Heart left ventricle (tissue), 16 donors: ENCODE measurements at regions not wholly inside any gene's neighbourhood (a gene's known extent, or its start where the extent isn't known, plus 50 kb on each side); places are given as distances from the start of the nearest gene placed in this dataset.

Experiments used
- ATAC-seq, 4 donors: fragments of 200-7000 bp; cut with Tn5 transposase; one replicate each; pipeline ENCODE4 v1.9.1; 2020 to 2022; ENCODE audit warnings: moderate library complexity in 4 of 4, mild to moderate bottlenecking in 3 of 4, moderate number of reproducible peaks in 1 of 4
- DNase-seq, 5 donors: peaks; one replicate each; pipeline ENCODE4 v3.0.0-alpha.2; 2020
- H3K27ac ChIP-seq, 12 donors: fragments of 200-600 bp; sonication (generic) in 4 of 12; one replicate each; pipeline versions ENCODE4 v1.5.0 to v1.8.0; 2016 to 2022; ENCODE audit warnings: mild to moderate bottlenecking in 2 of 12
- H3K27me3 ChIP-seq, 9 donors: fragments of 200-600 bp; sonication (generic) in 2 of 9; one replicate each; pipeline versions ENCODE4 v1.5.1 to v1.8.0; 2016 to 2022; ENCODE audit warnings: mild to moderate bottlenecking in 3 of 9
- H3K36me3 ChIP-seq, 9 donors: fragments of 200-600 bp; sonication (generic) in 2 of 9; one replicate each; pipeline versions ENCODE4 v1.5.0 to v1.8.0; 2018 to 2022; ENCODE audit warnings: mild to moderate bottlenecking in 2 of 9
- H3K4me1 ChIP-seq, 12 donors: fragments of 200-600 bp; sonication (generic) in 4 of 12; one replicate each; pipeline versions ENCODE4 v1.5.0 to v1.8.0; 2016 to 2022; ENCODE audit warnings: mild to moderate bottlenecking in 3 of 12
- H3K4me3 ChIP-seq, 12 donors: fragments of 200-600 bp; sonication (generic) in 4 of 12; one replicate each; pipeline versions ENCODE4 v1.5.0 to v1.8.0; 2017 to 2022; ENCODE audit warnings: mild to moderate bottlenecking in 9 of 12, moderate library complexity in 4 of 12
- H3K9me3 ChIP-seq, 12 donors: fragments of 200-600 bp; sonication (generic) in 4 of 12; one replicate each; pipeline versions ENCODE4 v1.5.0 to v1.8.0; 2016 to 2022; ENCODE audit warnings: mild to moderate bottlenecking in 1 of 12
- CTCF ChIP-seq, 12 donors: fragments of 200-600 bp; sonication (generic) in 4 of 12; IDR thresholded peaks; one replicate each; pipeline versions ENCODE4 v1.5.0 to v1.8.0; 2018 to 2022; ENCODE audit warnings: antibody characterized with exemption in 12 of 12, mild to moderate bottlenecking in 5 of 12
- POLR2A ChIP-seq, 2 donors: fragments of 450-650 bp; IDR thresholded peaks; one replicate each; pipeline ENCODE4 v1.6.1; 2017; ENCODE audit warnings: antibody characterized with exemption in 2 of 2, mild to moderate bottlenecking in 2 of 2, moderate library complexity in 2 of 2
- WGBS, 4 donors: extraction: QIAGEN DNeasy Blood & Tissue Kit in 2 of 4; methylation state at CpG; one replicate each; pipeline versions ENCODE4 v1.1.5 to v1.1.7; 2013 to 2018; 5-methylcytosine and 5-hydroxymethylcytosine counted together
- intact Hi-C, 10 donors: fragments of 100-400 bp; cut with DNase I; formaldehyde crosslinking; loops; one replicate each; pipeline versions ENCODE4 v1.11.1 to v1.14.2; 2022
- donor health status: ischemic (EF 13 %, LVEDD 7.1; RV severe dilation, severe dysfunction).
- donor health status: healthy with polysubstance abuse.
- donor health status: DM: no; HTN: yes; CAD: no.
- donor health status: DM: no; HTN: no; CAD: no.
- donor health status: ischemic (EF 25% LVEDD 6.9; RV normal size, moderate dysfunction).
- donor health status: ischemic (EF 25% LVEDD 5.7; RV mildly dilated, moderate dysfunction).
- donor health status: healthy.
- donor health status: DM: yes; HTN: yes; CAD: no.
- donor health status: ischemic (EF 35%, LVEDD 5.7; RV mildly dilated, moderate dysfunction).
- donor health status: nonischemic (EF 11% LVEDD 7.7; RV severe dilation, severe dysfunction).
- donor health status: DM: yes; HTN: yes; CAD: no.
- donor health status: PGD.
- donor health status: ischemic (EF 29% LVEDD 5.4; RV normal size, mild dysfunction).
- donor health status: nonischemic (EF 23%, LVEDD 6.1; RV moderate dilation, normal function).

GRCh38 chr13:73157031-73157430 lies 98.2 kb downstream of the KLF5 start:
- intact Hi-C loops = no loop called here
- Histone ChIP-seq H3K27me3 (no peaks in the 10 kb centered on the region), H3K4me1 (no peaks in the 10 kb centered on the region), H3K36me3 (no peaks in the 10 kb centered on the region), H3K9me3 (peaks cover 0 to 6% (median 0%) of the 10 kb centered on the region in 12 donors), H3K4me3 (no peak overlapping the region), H3K27ac (no peak overlapping the region)
- no peak for ATAC-seq
- WGBS, 4 donors = 61 to 75% (median 64%) methylated on average over 2 of the region's 2 CpGs
- TF ChIP-seq POLR2A (IDR thresholded peaks at IDR 0.05) (no peak), CTCF (IDR thresholded peaks at IDR 0.05) (no peak)
- no peak for DNase-seq

GRCh38 chr13:73146707-73147106 lies 87.9 kb downstream of the KLF5 start:
- no peak overlapping the region for H3K4me3 ChIP-seq
- TF ChIP-seq POLR2A (IDR thresholded peaks at IDR 0.05) = no peak
- TF ChIP-seq CTCF (IDR thresholded peaks at IDR 0.05) = no peak
- H3K9me3 ChIP-seq = no peaks in the 10 kb centered on the region
- H3K27ac ChIP-seq = no peak overlapping the region
- H3K27me3 ChIP-seq = no peaks in the 10 kb centered on the region
- DNase-seq (no peak), ATAC-seq (no peak)
- intact Hi-C loops = no loop called here
- no peaks in the 10 kb centered on the region for H3K36me3 ChIP-seq
- peaks cover 0 to under 1% (median 0%) of the 10 kb centered on the region in 12 donors for H3K4me1 ChIP-seq
- 86 to 93% (median 92%) methylated on average over 2 of the region's 2 CpGs for WGBS, 4 donors

GRCh38 chr13:73142071-73142470 lies 83.3 kb downstream of the KLF5 start:
- 35 to 51% (median 37%) methylated on average over 5 of the region's 5 CpGs for WGBS, 4 donors
- H3K4me3 ChIP-seq = peak overlapping the region in 2 of 12 donors; percentile 6 to 24
- no peak for ATAC-seq

GRCh38 chr13:73141292-73141771 lies 82.5 kb downstream of the KLF5 start:
- DNase-seq (no peak), ATAC-seq (no peak)
- WGBS, 4 donors = 31 to 50% (median 40%) methylated on average over 4 of the region's 4 CpGs
- H3K27ac ChIP-seq = no peak overlapping the region
- peak overlapping the region in 4 of 12 donors; percentile 5 to 7 (median 6) for H3K4me3 ChIP-seq
- H3K4me1 ChIP-seq = peaks cover 0 to 8% (median 0%) of the 10 kb centered on the region in 12 donors
- no peaks in the 10 kb centered on the region for H3K27me3 ChIP-seq
- no peaks in the 10 kb centered on the region for H3K9me3 ChIP-seq
- no peak for TF ChIP-seq POLR2A (IDR thresholded peaks at IDR 0.05)
- no peak for TF ChIP-seq CTCF (IDR thresholded peaks at IDR 0.05)
- no peaks in the 10 kb centered on the region for H3K36me3 ChIP-seq
- intact Hi-C loops = no loop called here

More at GRCh38 chr13:73142071-73142470, 83.3 kb downstream of the KLF5 start:
- no peaks in the 10 kb centered on the region for H3K27me3 ChIP-seq
- peaks cover 0 to 8% (median 0%) of the 10 kb centered on the region in 12 donors for H3K4me1 ChIP-seq
- TF ChIP-seq CTCF (IDR thresholded peaks at IDR 0.05) = no peak
- no peak for TF ChIP-seq POLR2A (IDR thresholded peaks at IDR 0.05)
- no peak for DNase-seq
- no peak overlapping the region for H3K27ac ChIP-seq
- no peaks in the 10 kb centered on the region for H3K36me3 ChIP-seq
- intact Hi-C loops = no loop called here
- H3K9me3 ChIP-seq = no peaks in the 10 kb centered on the region
